Tibial nerve (tissue), 4 donors: ENCODE measurements at regions not wholly inside any gene's neighbourhood (a gene's known extent, or its start where the extent isn't known, plus 50 kb on each side); places are given as distances from the start of the nearest gene placed in this dataset.

Source experiments
- CTCF ChIP-seq, 5 experiments: fragments of 200-600 bp in 3 of 5; fragments of 450-650 bp in 2 of 5; sonication (generic) in 3 of 5; IDR thresholded peaks; one replicate each; pipeline ENCODE4 v1.5.1; 2016 to 2019; ENCODE audit warnings: antibody characterized with exemption in 5 of 5, mild to moderate bottlenecking in 3 of 5, moderate library complexity in 2 of 5
- EP300 ChIP-seq, 2 donors: sonication (generic); formaldehyde crosslinking; IDR thresholded peaks; one replicate each; pipeline ENCODE4 v1.6.1; 2017; ENCODE audit warnings: antibody characterized with exemption in 2 of 2, mild to moderate bottlenecking in 1 of 2
- POLR2A ChIP-seq, 2 donors: fragments of 450-650 bp; IDR thresholded peaks; one replicate each; pipeline ENCODE4 v1.6.1; 2017; ENCODE audit warnings: antibody characterized with exemption in 2 of 2, mild to moderate bottlenecking in 2 of 2, moderate library complexity in 2 of 2

GRCh38 chr5:124596595-124597421 lies 149.6 kb downstream of the ZNF608 start:
- no peak for TF ChIP-seq CTCF (IDR thresholded peaks at IDR 0.05)
- TF ChIP-seq POLR2A (IDR thresholded peaks at IDR 0.05), result no peak
- no peak for TF ChIP-seq EP300 (IDR thresholded peaks at IDR 0.05)
